ENCODE measurements at regions not wholly inside any gene's neighbourhood (a gene's known extent, or its start where the extent isn't known, plus 50 kb on each side); places are given as distances from the start of the nearest gene placed in this dataset.

- Histone ChIP-seq H3K4me1 (ENCODE audit: control insufficient read depth, insufficient read depth, low read length) (no peaks in the 10 kb centered on the region), H3K27me3 (ENCODE audit: control insufficient read depth, insufficient read depth, low read length) (no peaks in the 10 kb centered on the region), H3K9me3 (ENCODE audit: control insufficient read depth, insufficient read depth, low read depth, low read length) (no peaks in the 10 kb centered on the region), H3K4me3 (ENCODE audit: low read depth in 2 of 2, low read length in 2 of 2) (no peak overlapping the region), H3K36me3 (ENCODE audit: control insufficient read depth, insufficient read depth, low read length) (no peaks in the 10 kb centered on the region), H3K27ac (ENCODE audit: low read length) (no peak overlapping the region)
- in situ Hi-C loops (cut with HindIII; ENCODE audit: low pct_unique_long_range_greater_than_20kb, low sequenced_read_pairs): no loop called here
- TF ChIP-seq POLR2AphosphoS5 (IDR thresholded peaks at IDR 0.05; ENCODE audit: low read depth, low read length) (no peak), TCF7L2 (IDR thresholded peaks at IDR 0.05; ENCODE audit: low read depth, low read length) (no peak), SIN3A (IDR thresholded peaks at IDR 0.05; ENCODE audit: borderline replicate concordance, insufficient read depth, low read depth, low read length) (no peak), REST (IDR thresholded peaks at IDR 0.05; ENCODE audit: insufficient read depth in 1 of 2, low read depth in 2 of 2, low read length in 1 of 2) (no peak), CTCF (IDR thresholded peaks at IDR 0.05) (no peak)
- intact Hi-C loops (cut with micrococcal nuclease; ENCODE audit: unreplicated experiment): no loop called here
- ChIA-PET CTCF (no interaction called here), POLR2A (no interaction called here)
- DNase-seq (ENCODE audit: low read depth, low spot score) (no peak), ATAC-seq (no peak)
- no TSS peak for BruUV-seq (replicated peaks)
These were observed 982.5 kb upstream of the CDH8 start for GRCh38 chr16:63018581-63019223.

GRCh38 chr16:63008688-63009087 is 972.5 kb upstream of the CDH8 start:
- Histone ChIP-seq H3K27ac (ENCODE audit: low read length) (no peak overlapping the region), H3K36me3 (ENCODE audit: control insufficient read depth, insufficient read depth, low read length) (no peaks in the 10 kb centered on the region), H3K4me1 (ENCODE audit: control insufficient read depth, insufficient read depth, low read length) (no peaks in the 10 kb centered on the region), H3K27me3 (ENCODE audit: control insufficient read depth, insufficient read depth, low read length) (no peaks in the 10 kb centered on the region), H3K4me3 (ENCODE audit: low read depth in 2 of 2, low read length in 2 of 2) (no peak overlapping the region), H3K9me3 (ENCODE audit: control insufficient read depth, insufficient read depth, low read depth, low read length) (no peaks in the 10 kb centered on the region)
- TF ChIP-seq POLR2AphosphoS5 (IDR thresholded peaks at IDR 0.05; ENCODE audit: low read depth, low read length) (no peak), SIN3A (IDR thresholded peaks at IDR 0.05; ENCODE audit: borderline replicate concordance, insufficient read depth, low read depth, low read length) (no peak)
- in situ Hi-C loops (cut with HindIII; ENCODE audit: low pct_unique_long_range_greater_than_20kb, low sequenced_read_pairs): no loop called here
- POLR2A ChIA-PET: no interaction called here
- CTCF ChIA-PET: no interaction called here
- no peak for DNase-seq (ENCODE audit: low read depth, low spot score)
- intact Hi-C loops (cut with micrococcal nuclease; ENCODE audit: unreplicated experiment): no loop called here
- no TSS peak for BruUV-seq (replicated peaks)
- no peak for ATAC-seq

GRCh38 chr16:63005356-63005755 is 969.1 kb upstream of the CDH8 start:
- no peak overlapping the region for H3K4me3 ChIP-seq (ENCODE audit: low read depth in 2 of 2, low read length in 2 of 2)
- H3K4me1 ChIP-seq (ENCODE audit: control insufficient read depth, insufficient read depth, low read length): no peaks in the 10 kb centered on the region
- BruUV-seq (replicated peaks): no TSS peak
- H3K27ac ChIP-seq (ENCODE audit: low read length): no peak overlapping the region
- H3K27me3 ChIP-seq (ENCODE audit: control insufficient read depth, insufficient read depth, low read length): no peaks in the 10 kb centered on the region
- no peak for TF ChIP-seq SIN3A (IDR thresholded peaks at IDR 0.05; ENCODE audit: borderline replicate concordance, insufficient read depth, low read depth, low read length)
- no peak for TF ChIP-seq REST (IDR thresholded peaks at IDR 0.05; ENCODE audit: insufficient read depth in 1 of 2, low read depth in 2 of 2, low read length in 1 of 2)
- no peak for TF ChIP-seq TCF7L2 (IDR thresholded peaks at IDR 0.05; ENCODE audit: low read depth, low read length)
- no peak for TF ChIP-seq POLR2AphosphoS5 (IDR thresholded peaks at IDR 0.05; ENCODE audit: low read depth, low read length)
- no peak for TF ChIP-seq CTCF (IDR thresholded peaks at IDR 0.05)
- ATAC-seq: no peak
- POLR2A ChIA-PET: no interaction called here
- intact Hi-C loops (cut with micrococcal nuclease; ENCODE audit: unreplicated experiment): no loop called here
- in situ Hi-C loops (cut with HindIII; ENCODE audit: low pct_unique_long_range_greater_than_20kb, low sequenced_read_pairs): no loop called here
- H3K36me3 ChIP-seq (ENCODE audit: control insufficient read depth, insufficient read depth, low read length): no peaks in the 10 kb centered on the region
- DNase-seq (ENCODE audit: low read depth, low spot score): no peak
- H3K9me3 ChIP-seq (ENCODE audit: control insufficient read depth, insufficient read depth, low read depth, low read length): no peaks in the 10 kb centered on the region
- CTCF ChIA-PET: no interaction called here
